Fibroblast of mammary gland (primary cell): ENCODE measurements at regions not wholly inside any gene's neighbourhood (a gene's known extent, or its start where the extent isn't known, plus 50 kb on each side); places are given as distances from the start of the nearest gene placed in this dataset.

Source experiments
- DNase-seq: peaks from one replicate; pipeline ENCODE4 v3.0.0-alpha.2; 2010; ENCODE audit warnings: low read depth
- H3K4me3 ChIP-seq: 2 replicates; pipeline ENCODE4 v1.5.1; 2011; ENCODE audit warnings: low read depth, mild to moderate bottlenecking, low read length, moderate library complexity; ENCODE audit not compliant: control insufficient read depth
- CTCF ChIP-seq: conservative IDR thresholded peaks from 2 replicates; pipeline ENCODE4 v1.5.1; 2011; ENCODE audit warnings: low read depth, low read length, inconsistent platforms; ENCODE audit not compliant: control insufficient read depth, insufficient read depth

- DNase-seq: no peak
- no peak for TF ChIP-seq CTCF
- no peak overlapping the region for H3K4me3 ChIP-seq
These were observed 187.8 kb upstream of the KCND3 start for GRCh38 chr1:112177314-112177713.

- peak; percentile 0 for DNase-seq
- no peak for TF ChIP-seq CTCF
- H3K4me3 ChIP-seq: no peak overlapping the region
These were observed 199.1 kb upstream of the KCND3 start for GRCh38 chr1:112188611-112189010.

GRCh38 chr1:112196008-112196588, 199.9 kb upstream of the CTTNBP2NL start:
- DNase-seq: no peak
- no peak for TF ChIP-seq CTCF
- H3K4me3 ChIP-seq: no peak overlapping the region

- peak; percentile 53 for DNase-seq
- TF ChIP-seq CTCF: no peak
- H3K4me3 ChIP-seq: no peak overlapping the region
These were observed 199.3 kb upstream of the CTTNBP2NL start for GRCh38 chr1:112196731-112197130.

GRCh38 chr1:112209493-112209892, 186.5 kb upstream of the CTTNBP2NL start:
- no peak overlapping the region for H3K4me3 ChIP-seq
- no peak for DNase-seq
- no peak for TF ChIP-seq CTCF

GRCh38 chr1:112219267-112219666, 176.7 kb upstream of the CTTNBP2NL start:
- no peak for DNase-seq
- TF ChIP-seq CTCF: no peak
- H3K4me3 ChIP-seq: no peak overlapping the region

- DNase-seq: no peak
These were observed 165.8 kb upstream of the CTTNBP2NL start for GRCh38 chr1:112230232-112230631.

More at GRCh38 chr1:112230232-112230631, 165.8 kb upstream of the CTTNBP2NL start:
- no peak overlapping the region for H3K4me3 ChIP-seq
- TF ChIP-seq CTCF: no peak
